Osteocyte (in vitro differentiated cells): ENCODE measurements at regions not wholly inside any gene's neighbourhood (a gene's known extent, or its start where the extent isn't known, plus 50 kb on each side); places are given as distances from the start of the nearest gene placed in this dataset.

Source experiments
- DNase-seq: peaks from one replicate; pipeline ENCODE4 v3.0.0; 2021; ENCODE audit warnings: mixed read lengths; ENCODE audit not compliant: unreplicated experiment; ENCODE audit errors: extremely low spot score
- H3K27ac Mint-ChIP-seq: one replicate; pipeline ENCODE4 v1.8.0; 2021; ENCODE audit warnings: mild to moderate bottlenecking, mixed read lengths; ENCODE audit not compliant: unreplicated experiment
- H3K27me3 Mint-ChIP-seq: one replicate; pipeline ENCODE4 v1.8.0; 2021; ENCODE audit warnings: mixed read lengths; ENCODE audit not compliant: unreplicated experiment
- H3K36me3 Mint-ChIP-seq: one replicate; pipeline ENCODE4 v1.8.0; 2021; ENCODE audit warnings: mixed read lengths; ENCODE audit not compliant: unreplicated experiment
- H3K4me1 Mint-ChIP-seq: one replicate; pipeline ENCODE4 v1.8.0; 2021; ENCODE audit warnings: mixed read lengths; ENCODE audit not compliant: unreplicated experiment
- H3K4me3 Mint-ChIP-seq: one replicate; pipeline ENCODE4 v1.8.0; 2021; ENCODE audit warnings: mild to moderate bottlenecking, moderate library complexity, mixed read lengths; ENCODE audit not compliant: unreplicated experiment
- H3K9me3 Mint-ChIP-seq: one replicate; pipeline ENCODE4 v1.8.0; 2021; ENCODE audit warnings: mixed read lengths; ENCODE audit not compliant: unreplicated experiment
- CTCF ChIP-seq: fragments of 200-600 bp; sonication (generic); IDR thresholded peaks from 2 replicates; pipeline ENCODE4 v1.5.0; 2021; ENCODE audit warnings: antibody characterized with exemption, mild to moderate bottlenecking, moderate library complexity

GRCh38 chr6:130624046-130624445, 203.2 kb upstream of the SMLR1 start:
- no peaks in the 10 kb centered on the region for H3K36me3 Mint-ChIP-seq
- DNase-seq: no peak
- no peak for TF ChIP-seq CTCF
- no peak overlapping the region for H3K4me3 Mint-ChIP-seq
- peaks cover 31% of the 10 kb centered on the region for H3K4me1 Mint-ChIP-seq
- H3K27me3 Mint-ChIP-seq: no peaks in the 10 kb centered on the region
- peaks cover 11% of the 10 kb centered on the region for H3K9me3 Mint-ChIP-seq
- H3K27ac Mint-ChIP-seq: no peak overlapping the region

- DNase-seq: no peak
- H3K9me3 Mint-ChIP-seq: peaks cover 11% of the 10 kb centered on the region
- no peaks in the 10 kb centered on the region for H3K36me3 Mint-ChIP-seq
- H3K27me3 Mint-ChIP-seq: no peaks in the 10 kb centered on the region
- H3K4me3 Mint-ChIP-seq: no peak overlapping the region
- H3K4me1 Mint-ChIP-seq: peaks cover 41% of the 10 kb centered on the region
- peak overlapping the region; percentile 51 for H3K27ac Mint-ChIP-seq
- no peak for TF ChIP-seq CTCF
Observed at GRCh38 chr6:130625825-130626527, 201.2 kb upstream of the SMLR1 start.

GRCh38 chr6:130628862-130629261, 198.3 kb upstream of the SMLR1 start:
- no peak for DNase-seq
- Mint-ChIP-seq H3K4me1 (peaks cover 39% of the 10 kb centered on the region), H3K36me3 (no peaks in the 10 kb centered on the region), H3K4me3 (no peak overlapping the region), H3K27ac (no peak overlapping the region), H3K9me3 (peaks cover under 1% of the 10 kb centered on the region), H3K27me3 (no peaks in the 10 kb centered on the region)
- no peak for TF ChIP-seq CTCF

GRCh38 chr6:130629640-130630039, 197.6 kb upstream of the SMLR1 start:
- DNase-seq: no peak
- TF ChIP-seq CTCF: no peak
- no peaks in the 10 kb centered on the region for H3K27me3 Mint-ChIP-seq
- H3K4me3 Mint-ChIP-seq: no peak overlapping the region
- peaks cover 32% of the 10 kb centered on the region for H3K4me1 Mint-ChIP-seq
- H3K9me3 Mint-ChIP-seq: no peaks in the 10 kb centered on the region
- H3K36me3 Mint-ChIP-seq: no peaks in the 10 kb centered on the region
- H3K27ac Mint-ChIP-seq: no peak overlapping the region

GRCh38 chr6:130632277-130632676, 194.9 kb upstream of the SMLR1 start:
- TF ChIP-seq CTCF: no peak
- H3K27ac Mint-ChIP-seq: no peak overlapping the region
- H3K36me3 Mint-ChIP-seq: peaks cover 3% of the 10 kb centered on the region
- peaks cover 9% of the 10 kb centered on the region for H3K9me3 Mint-ChIP-seq
- no peak for DNase-seq
- no peaks in the 10 kb centered on the region for H3K27me3 Mint-ChIP-seq
- H3K4me3 Mint-ChIP-seq: no peak overlapping the region
- peaks cover 14% of the 10 kb centered on the region for H3K4me1 Mint-ChIP-seq
